ENCODE measurements at regions not wholly inside any gene's neighbourhood (a gene's known extent, or its start where the extent isn't known, plus 50 kb on each side); places are given as distances from the start of the nearest gene placed in this dataset.

DNA sequence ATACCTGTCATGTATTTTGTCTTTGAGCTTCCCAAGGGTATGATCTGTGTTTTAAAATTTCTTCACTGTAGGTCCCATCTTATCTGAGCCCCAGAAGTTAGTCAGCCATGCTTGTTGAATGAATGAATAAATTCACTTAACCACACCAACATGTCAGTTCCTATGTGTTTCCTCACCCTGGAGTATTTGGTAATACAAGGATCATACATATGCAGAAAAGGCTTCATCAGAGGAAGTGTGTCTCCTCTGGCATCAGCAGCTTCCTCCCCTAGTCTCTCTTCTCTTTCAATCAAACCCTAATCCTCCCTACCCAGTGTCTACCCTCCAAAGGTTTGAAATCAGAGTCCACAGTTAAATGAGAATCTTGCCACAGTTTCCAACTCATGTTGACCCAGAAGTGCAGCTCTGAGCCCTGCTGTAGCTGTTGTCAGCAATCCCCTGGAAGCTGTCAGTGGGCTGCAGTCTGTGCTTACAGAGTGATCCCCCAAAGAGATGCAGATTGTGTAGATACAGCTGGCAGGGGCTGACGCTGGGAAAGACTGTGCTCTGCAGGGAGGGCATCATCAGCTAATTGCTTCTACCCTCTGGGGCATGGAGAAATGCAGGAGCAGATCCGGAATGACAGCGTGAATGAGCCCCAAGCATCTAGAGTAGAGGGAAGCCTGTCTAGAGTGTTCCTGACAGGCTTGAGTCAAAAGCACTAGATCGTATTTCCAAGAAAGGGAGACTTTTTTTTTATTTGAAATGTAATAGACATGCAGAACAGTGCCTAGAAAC is 105.0 kb upstream of the WDR11 start:
- Histone ChIP-seq H3K9me3 (ENCODE audit: control insufficient read depth, low read depth, low read length) (no peaks in the 10 kb centered on the region), H4K5ac (ENCODE audit: insufficient read length, low read depth, low read length) (no peak overlapping the region), H3K23ac (ENCODE audit: insufficient read length, low read depth, low read length) (no peak overlapping the region), H4K8ac (replicated peaks; ENCODE audit: insufficient read length, low read depth, low read length) (no peak overlapping the region), H2BK12ac (ENCODE audit: insufficient read length, low read depth, low read length) (no peak overlapping the region), H3K79me1 (ENCODE audit: insufficient read depth, low read depth, low read length, poor library complexity, severe bottlenecking) (no peaks in the 10 kb centered on the region), H4K20me1 (ENCODE audit: control insufficient read depth, insufficient read depth, insufficient read length) (no peaks in the 10 kb centered on the region), H2BK15ac (ENCODE audit: low read depth, low read length) (no peak overlapping the region), H3K4ac (ENCODE audit: low read depth, low read length) (no peak overlapping the region), H2BK5ac (ENCODE audit: insufficient read length, low read length) (no peak overlapping the region), H4K91ac (ENCODE audit: insufficient read length, low read depth, low read length) (no peak overlapping the region), H3T11ph (ENCODE audit: low read length) (no peak overlapping the region), H3K18ac (ENCODE audit: insufficient read length, low read depth, low read length) (no peak overlapping the region), H3K56ac (ENCODE audit: insufficient read length, low read depth, low read length) (no peak overlapping the region), H3K79me2 (ENCODE audit: insufficient read depth, low read length) (no peaks in the 10 kb centered on the region), H3K4me2 (ENCODE audit: insufficient read depth, insufficient read length, low read length) (no peak overlapping the region), H2AK5ac (ENCODE audit: insufficient read length, low read length) (no peak overlapping the region), H3K4me1 (ENCODE audit: insufficient read depth, low read length) (peaks cover 2% of the 10 kb centered on the region; the same call in 1 of the 2 replicates), H2BK20ac (ENCODE audit: low read depth, low read length, poor library complexity, severe bottlenecking) (no peak overlapping the region), H3K27ac (ENCODE audit: insufficient read length, low read depth, low read length) (no peak overlapping the region), H2AFZ (ENCODE audit: low read length) (no peak overlapping the region), H3K9ac (ENCODE audit: extremely low read depth, insufficient read length, low read length) (no peak overlapping the region), H2BK120ac (ENCODE audit: low read depth, low read length, poor library complexity, severe bottlenecking) (no peak overlapping the region), H3K27me3 (ENCODE audit: insufficient read depth, low read length) (no peaks in the 10 kb centered on the region; the same call in 1 of the 2 replicates), H3K23me2 (ENCODE audit: insufficient read length, low read depth, low read length, poor library complexity, severe bottlenecking) (no peaks in the 10 kb centered on the region), H3K14ac (ENCODE audit: insufficient read depth, low read length) (no peak overlapping the region)
- H3K4me3 Mint-ChIP-seq = no peak overlapping the region; a peak in 1 of 5 replicates
- TF ChIP-seq, protein P1, sequence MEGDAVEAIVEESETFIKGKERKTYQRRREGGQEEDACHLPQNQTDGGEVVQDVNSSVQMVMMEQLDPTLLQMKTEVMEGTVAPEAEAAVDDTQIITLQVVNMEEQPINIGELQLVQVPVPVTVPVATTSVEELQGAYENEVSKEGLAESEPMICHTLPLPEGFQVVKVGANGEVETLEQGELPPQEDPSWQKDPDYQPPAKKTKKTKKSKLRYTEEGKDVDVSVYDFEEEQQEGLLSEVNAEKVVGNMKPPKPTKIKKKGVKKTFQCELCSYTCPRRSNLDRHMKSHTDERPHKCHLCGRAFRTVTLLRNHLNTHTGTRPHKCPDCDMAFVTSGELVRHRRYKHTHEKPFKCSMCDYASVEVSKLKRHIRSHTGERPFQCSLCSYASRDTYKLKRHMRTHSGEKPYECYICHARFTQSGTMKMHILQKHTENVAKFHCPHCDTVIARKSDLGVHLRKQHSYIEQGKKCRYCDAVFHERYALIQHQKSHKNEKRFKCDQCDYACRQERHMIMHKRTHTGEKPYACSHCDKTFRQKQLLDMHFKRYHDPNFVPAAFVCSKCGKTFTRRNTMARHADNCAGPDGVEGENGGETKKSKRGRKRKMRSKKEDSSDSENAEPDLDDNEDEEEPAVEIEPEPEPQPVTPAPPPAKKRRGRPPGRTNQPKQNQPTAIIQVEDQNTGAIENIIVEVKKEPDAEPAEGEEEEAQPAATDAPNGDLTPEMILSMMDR (conservative IDR thresholded peaks at IDR 0.05) = no peak
- H3K36me3 Mint-ChIP-seq (ENCODE audit: insufficient read depth in 1 of 3, low read depth in 3 of 3) = no peaks in the 10 kb centered on the region
- no peaks in the 10 kb centered on the region; a peak in 1 of 5 replicates for H3K9me3 Mint-ChIP-seq
- peak overlapping the region in 1 of 3 experiments; percentile 19; a peak in 2 of 7 replicates for H3K27ac Mint-ChIP-seq
- WGBS (ENCODE audit: extremely low coverage, insufficient read length, low lambda C conversion rate) = no CpG with 5 or more reads among the region's 4 CpGs
- H3K4me1 Mint-ChIP-seq = peaks cover 15 to 21% of the 10 kb centered on the region in 2 experiments
- DNase-seq = no peak
- H3K27me3 Mint-ChIP-seq (ENCODE audit: low read depth) = peaks cover 3% of the 10 kb centered on the region

All from H9 (cell line).